Thymus (tissue), 11 donors: ENCODE measurements at regions not wholly inside any gene's neighbourhood (a gene's known extent, or its start where the extent isn't known, plus 50 kb on each side); places are given as distances from the start of the nearest gene placed in this dataset.
"Not testable (repeated sequence)": the region's sequence is repeated elsewhere in the genome, so short reads cannot be mapped to it uniquely, and the experiment has no call there.

Experiments
- DNase-seq, 9 donors: peaks; one replicate each; pipeline ENCODE4 v3.0.0-alpha.2; 2013; ENCODE audit warnings: low spot score in 9 of 9, low read depth in 6 of 9, missing footprints in 1 of 9
- H3K27ac ChIP-seq, 2 donors: one replicate each; pipeline ENCODE4 v1.5.1; 2013; ENCODE audit warnings: control low read depth in 1 of 2, low read depth in 1 of 2, low read length in 1 of 2, mild to moderate bottlenecking in 1 of 2, moderate library complexity in 1 of 2
- H3K27me3 ChIP-seq, 2 donors: one replicate each; pipeline ENCODE4 v1.5.1; 2013; ENCODE audit warnings: low read length in 1 of 2; ENCODE audit not compliant: control insufficient read depth in 2 of 2, insufficient read depth in 1 of 2
- H3K36me3 ChIP-seq, 2 donors: one replicate each; pipeline ENCODE4 v1.5.1; 2013; ENCODE audit warnings: low read length in 1 of 2, mild to moderate bottlenecking in 1 of 2, moderate library complexity in 1 of 2; ENCODE audit not compliant: control insufficient read depth in 2 of 2, insufficient read depth in 2 of 2
- H3K4me1 ChIP-seq, 2 donors: one replicate each; pipeline ENCODE4 v1.5.1; 2013; ENCODE audit warnings: low read length in 2 of 2; ENCODE audit not compliant: control insufficient read depth in 2 of 2, insufficient read depth in 2 of 2
- H3K4me3 ChIP-seq, 2 donors: one replicate each; pipeline ENCODE4 v1.5.1; 2013; ENCODE audit warnings: low read length in 2 of 2, control low read depth in 1 of 2, mild to moderate bottlenecking in 1 of 2
- H3K9me3 ChIP-seq, 2 donors: one replicate each; pipeline ENCODE4 v1.5.1; 2013; ENCODE audit warnings: low read length in 1 of 2, mild to moderate bottlenecking in 1 of 2; ENCODE audit not compliant: control insufficient read depth in 2 of 2, insufficient read depth in 1 of 2
- WGBS: extraction: QIAGEN DNeasy Blood & Tissue Kit; methylation state at CpG from one replicate; pipeline ENCODE4 v1.1.7; 2013; 5-methylcytosine and 5-hydroxymethylcytosine counted together
- donor health status: healthy.

DNA sequence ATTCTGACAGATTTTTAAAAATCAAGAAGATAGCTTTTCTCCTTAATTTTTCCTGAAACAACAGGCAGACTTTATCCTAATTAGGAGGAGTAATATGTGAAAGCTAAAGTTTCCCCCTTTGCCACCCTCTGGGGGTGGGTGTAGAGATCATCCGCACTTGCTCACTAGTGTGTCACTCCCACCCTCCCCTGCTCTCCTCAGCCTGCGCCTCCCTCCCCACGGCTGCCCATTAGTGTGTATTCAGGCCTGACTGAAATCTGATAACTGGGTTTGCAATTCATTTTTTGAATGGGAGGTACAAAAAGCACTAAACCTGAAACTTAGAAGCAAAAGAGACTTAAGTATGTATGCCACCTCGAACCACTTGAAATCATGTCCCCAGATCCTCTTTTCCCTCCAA, 110.4 kb upstream of the TRIM2 start:
- WGBS: 70% methylated on average over 4 of the region's 4 CpGs
- Histone ChIP-seq H3K9me3 (no peaks in the 10 kb centered on the region), H3K27me3 (no peaks in the 10 kb centered on the region), H3K36me3 (no peaks in the 10 kb centered on the region), H3K27ac (no peak overlapping the region), H3K4me1 (peaks cover 3 to 4% of the 10 kb centered on the region in 2 donors), H3K4me3 (no peak overlapping the region)
- no peak for DNase-seq

DNA sequence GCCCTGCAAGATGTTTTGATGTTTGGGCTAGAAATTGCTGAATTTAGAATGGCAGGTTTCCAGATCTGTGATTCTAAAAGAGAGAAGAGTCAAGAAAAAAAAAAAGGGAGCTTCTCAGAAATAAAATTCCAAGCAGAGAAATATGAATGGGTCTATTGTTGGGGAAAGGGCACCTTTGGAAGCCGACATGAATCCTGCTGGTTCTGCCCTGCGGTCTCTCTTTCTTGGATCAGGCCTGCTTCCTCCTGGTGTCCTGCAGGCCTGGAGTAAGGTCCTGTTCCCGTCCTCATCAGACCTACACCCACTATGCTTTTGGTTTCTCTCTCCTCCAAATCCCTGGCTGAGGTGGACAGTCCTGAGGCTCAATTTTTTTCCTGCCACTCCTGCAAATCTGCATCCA, 109.8 kb upstream of the TRIM2 start:
- Histone ChIP-seq H3K4me3 (no peak overlapping the region), H3K27me3 (no peaks in the 10 kb centered on the region), H3K36me3 (no peaks in the 10 kb centered on the region), H3K4me1 (peaks cover 3 to 4% of the 10 kb centered on the region in 2 donors), H3K9me3 (no peaks in the 10 kb centered on the region), H3K27ac (no peak overlapping the region)
- 95% methylated on average over 3 of the region's 3 CpGs for WGBS
- DNase-seq: no peak

DNA sequence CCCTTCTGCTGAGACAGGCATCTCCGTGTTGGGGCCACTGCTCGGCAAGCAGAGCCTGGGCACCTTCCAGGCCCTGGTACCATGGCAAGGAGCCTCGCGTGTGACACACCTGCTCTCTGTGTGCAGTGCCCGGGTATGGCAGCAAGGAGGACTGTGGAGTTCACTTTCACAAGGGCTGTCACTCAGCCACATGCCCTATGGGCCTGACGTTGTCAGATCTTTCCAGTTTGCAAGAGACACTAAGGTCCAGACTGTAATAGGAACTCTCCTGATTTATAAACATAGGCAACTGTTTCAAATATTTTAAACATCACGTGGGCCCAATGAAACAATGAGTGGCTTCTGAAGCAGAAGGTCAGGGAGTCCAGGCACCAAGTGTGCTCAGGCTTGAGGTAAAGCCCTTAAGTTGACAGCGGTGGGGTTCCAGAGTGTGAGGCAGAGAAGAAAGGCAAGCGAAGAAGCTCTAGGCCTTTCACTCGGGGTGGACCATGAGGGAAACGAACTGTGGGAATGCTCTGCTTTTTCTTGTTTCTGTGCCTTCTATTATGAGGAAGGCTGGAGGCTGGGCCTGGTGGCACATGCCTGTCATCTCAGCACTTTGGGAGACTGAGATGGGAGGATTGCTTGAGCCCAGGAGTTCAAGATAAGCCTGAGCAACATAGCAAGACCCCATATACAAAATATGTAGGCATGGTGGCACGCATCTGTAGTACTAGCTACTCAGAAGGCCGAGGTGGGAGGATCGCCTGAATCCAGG, 108.6 kb upstream of the TRIM2 start:
- DNase-seq: no peak
- Histone ChIP-seq H3K9me3 (no peaks in the 10 kb centered on the region), H3K36me3 (no peaks in the 10 kb centered on the region), H3K27me3 (no peaks in the 10 kb centered on the region), H3K27ac (no peak overlapping the region), H3K4me1 (peaks cover 3 to 4% of the 10 kb centered on the region in 2 donors), H3K4me3 (no peak overlapping the region)
- 96% methylated on average over 14 of the region's 14 CpGs for WGBS

DNA sequence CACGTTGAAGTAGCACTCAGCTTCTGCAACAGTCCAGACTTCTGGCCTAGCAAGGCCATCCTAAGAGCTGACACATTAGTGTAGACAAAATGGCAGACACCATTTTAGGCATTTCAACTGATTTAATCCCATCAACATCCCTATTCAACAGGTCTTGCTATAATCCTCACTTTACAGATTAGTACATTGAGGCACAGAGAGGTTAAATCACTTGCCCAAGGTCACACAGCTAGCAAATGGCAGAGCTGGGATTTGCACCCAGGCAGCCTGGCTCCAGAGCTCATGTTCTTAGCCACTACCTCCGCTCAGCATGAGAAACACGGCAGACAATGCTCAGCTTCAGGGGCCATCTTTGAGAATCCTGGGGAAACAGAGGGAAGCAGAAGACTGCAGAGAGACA, 107.9 kb upstream of the TRIM2 start:
- WGBS: 98% methylated on average over 3 of the region's 3 CpGs
- Histone ChIP-seq H3K27me3 (no peaks in the 10 kb centered on the region), H3K36me3 (no peaks in the 10 kb centered on the region), H3K4me3 (no peak overlapping the region), H3K9me3 (no peaks in the 10 kb centered on the region), H3K4me1 (no peaks in the 10 kb centered on the region), H3K27ac (no peak overlapping the region)
- DNase-seq: no peak

- 75% methylated on average over 3 of the region's 3 CpGs for WGBS
- Histone ChIP-seq H3K4me1 (no peaks in the 10 kb centered on the region), H3K27ac (no peak overlapping the region), H3K27me3 (no peaks in the 10 kb centered on the region), H3K4me3 (no peak overlapping the region), H3K36me3 (no peaks in the 10 kb centered on the region), H3K9me3 (no peaks in the 10 kb centered on the region)
- DNase-seq: no peak
Measured at GRCh38 chr4:153098427-153098826, 105.8 kb upstream of the TRIM2 start.

DNA sequence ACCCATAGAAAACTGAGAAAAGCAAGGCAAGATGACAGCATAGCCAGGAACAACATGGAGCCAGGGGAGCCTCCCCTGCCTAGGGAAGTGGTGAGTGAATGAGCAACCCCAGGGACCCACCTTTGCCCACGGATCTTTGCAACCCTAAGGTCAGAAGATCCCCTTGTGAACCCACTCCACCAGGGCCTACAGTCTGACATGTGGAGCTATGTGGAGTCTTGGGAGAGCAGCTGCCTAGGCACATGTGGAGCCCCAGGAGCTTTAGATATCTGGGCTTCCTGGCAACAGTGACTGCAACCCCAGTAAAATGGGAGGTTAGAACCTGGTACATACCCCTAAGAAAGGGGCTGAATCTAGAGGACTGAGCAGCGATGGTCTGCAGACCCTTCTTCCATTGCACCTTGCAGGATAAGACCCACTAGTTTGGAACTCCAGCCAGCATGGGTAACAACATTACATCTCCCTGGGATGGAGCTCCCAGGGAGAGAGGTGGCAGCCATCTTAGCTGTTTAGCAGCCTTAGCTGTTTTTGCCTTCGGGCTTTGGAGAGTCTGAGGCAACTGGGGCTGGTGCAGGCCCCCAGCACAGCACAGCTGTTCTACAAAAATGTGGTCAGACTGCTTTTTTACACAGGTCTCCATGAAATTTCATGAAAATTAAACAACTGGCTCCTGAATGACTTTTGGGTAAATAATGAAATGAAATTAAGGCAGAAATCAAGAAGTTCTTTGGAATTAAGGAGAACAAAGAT, 104.7 kb upstream of the TRIM2 start:
- WGBS: 93% methylated on average over 3 of the region's 3 CpGs
- Histone ChIP-seq H3K9me3 (no peaks in the 10 kb centered on the region), H3K4me1 (no peaks in the 10 kb centered on the region), H3K36me3 (no peaks in the 10 kb centered on the region), H3K4me3 (no peak overlapping the region), H3K27me3 (no peaks in the 10 kb centered on the region), H3K27ac (no peak overlapping the region)
- DNase-seq: no peak

DNA sequence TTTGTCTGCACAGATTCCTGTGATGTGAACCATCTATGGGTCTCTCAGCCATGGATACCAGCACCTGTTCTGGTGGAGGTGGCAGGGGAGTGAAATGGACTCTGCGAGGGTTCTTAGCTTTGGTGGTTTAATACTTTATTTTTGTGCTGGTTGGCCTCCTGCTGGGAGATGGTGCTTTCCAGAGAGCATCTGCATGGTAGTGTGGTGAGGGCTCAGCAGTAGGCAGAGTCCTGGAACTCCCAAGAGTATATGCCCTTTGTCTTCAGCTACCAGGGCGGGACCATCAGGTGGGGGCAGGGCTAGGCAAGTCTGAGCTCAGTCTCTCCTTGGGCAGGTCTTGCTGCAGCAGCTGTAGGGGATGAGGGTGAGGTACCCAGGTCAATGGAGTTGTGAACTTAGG, 97.5 kb upstream of the TRIM2 start:
- not testable (repeated sequence) for H3K36me3 ChIP-seq, H3K4me3 ChIP-seq, H3K9me3 ChIP-seq, H3K27me3 ChIP-seq, H3K4me1 ChIP-seq, H3K27ac ChIP-seq, DNase-seq
- 99% methylated on average over 2 of the region's 2 CpGs for WGBS

- Histone ChIP-seq H3K27ac (no peak overlapping the region), H3K36me3 (no peaks in the 10 kb centered on the region), H3K9me3 (no peaks in the 10 kb centered on the region), H3K27me3 (no peaks in the 10 kb centered on the region), H3K4me1 (peaks cover 9 to 10% of the 10 kb centered on the region in 2 donors), H3K4me3 (no peak overlapping the region)
- DNase-seq: no peak
- WGBS: 98% methylated on average over 8 of the region's 8 CpGs
Measured at GRCh38 chr4:153107246-153107645, 97.0 kb upstream of the TRIM2 start.

GRCh38 chr4:153109296-153109849, 94.9 kb upstream of the TRIM2 start:
- Histone ChIP-seq H3K9me3 (no peaks in the 10 kb centered on the region), H3K4me3 (no peak overlapping the region), H3K27ac (no peak overlapping the region), H3K4me1 (peaks cover 29% of the 10 kb centered on the region in 2 donors), H3K27me3 (no peaks in the 10 kb centered on the region), H3K36me3 (no peaks in the 10 kb centered on the region)
- 99% methylated on average over 3 of the region's 3 CpGs for WGBS
- DNase-seq: no peak
